Midbrain (tissue), 1 donor: ENCODE measurements at regions not wholly inside any gene's neighbourhood (a gene's known extent, or its start where the extent isn't known, plus 50 kb on each side); places are given as distances from the start of the nearest gene placed in this dataset.

Experiments used
- DNase-seq: peaks from one replicate; lab custom pipeline; 2025; lab: John Stamatoyannopoulos, UW

DNA sequence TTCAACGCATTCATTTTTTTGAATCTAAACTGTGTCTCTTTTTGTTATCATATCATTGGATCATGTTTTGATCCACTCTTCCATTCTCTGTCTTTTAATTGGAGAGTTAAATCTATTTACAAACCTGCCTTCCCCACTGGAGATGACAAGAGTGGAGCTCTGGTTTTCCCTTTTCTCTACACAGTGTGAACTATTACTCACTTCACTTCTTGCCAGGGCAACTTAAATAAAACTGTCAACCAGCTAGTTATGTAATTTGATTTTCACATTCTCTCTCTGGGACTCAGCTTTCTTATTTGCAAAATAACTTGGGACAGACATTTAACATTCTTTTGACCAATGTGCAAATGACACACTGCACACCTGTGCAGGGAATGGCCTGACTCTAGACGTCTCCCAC lies 230.8 kb upstream of the CST7 start:
- no peak for DNase-seq

- no peak for DNase-seq
Observed at GRCh38 chr20:24718696-24719095, 230.4 kb upstream of the CST7 start.

- DNase-seq: no peak
Observed at GRCh38 chr20:24720957-24721356, 228.1 kb upstream of the CST7 start.

DNA sequence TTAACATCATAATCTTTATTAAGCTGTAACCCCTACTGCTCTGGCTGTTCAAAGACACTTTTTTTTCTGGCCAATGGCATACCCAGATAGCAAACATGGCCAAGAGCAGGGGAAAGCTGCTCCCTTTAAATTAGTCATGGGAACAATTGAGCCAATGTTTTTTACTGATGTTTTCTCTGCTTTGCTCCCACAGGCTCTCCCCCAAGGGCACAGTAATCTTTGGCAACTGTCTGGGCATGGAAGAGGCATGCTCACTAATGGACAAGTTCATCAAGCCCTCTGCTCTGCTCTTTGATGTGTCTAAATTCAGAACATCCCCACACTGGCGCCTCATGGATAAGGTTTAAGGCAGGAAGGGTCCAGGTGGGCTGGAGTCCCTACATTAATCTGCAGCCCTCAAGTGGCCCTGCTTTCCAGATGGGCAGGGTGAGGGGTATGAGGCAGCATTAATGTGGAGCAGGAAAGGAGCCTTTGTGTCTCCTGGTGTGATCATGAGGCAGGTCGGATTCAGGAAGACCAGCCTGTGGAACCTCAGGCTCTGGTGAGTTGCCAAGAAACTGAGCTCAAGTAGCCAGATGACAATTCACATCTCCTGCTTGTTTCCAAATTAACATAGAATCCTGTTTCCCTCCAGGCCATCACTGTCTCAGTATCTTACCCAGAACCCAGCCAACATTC lies 227.0 kb upstream of the CST7 start:
- DNase-seq: no peak

- no peak for DNase-seq
Observed at GRCh38 chr20:24722586-24722985, 226.5 kb upstream of the CST7 start.

GRCh38 chr20:24723186-24723585 lies 225.9 kb upstream of the CST7 start:
- DNase-seq: no peak

GRCh38 chr20:24723647-24724352 lies 225.3 kb upstream of the CST7 start:
- no peak for DNase-seq

- no peak for DNase-seq
Observed at GRCh38 chr20:24724982-24725533, 224.0 kb upstream of the CST7 start.

DNA sequence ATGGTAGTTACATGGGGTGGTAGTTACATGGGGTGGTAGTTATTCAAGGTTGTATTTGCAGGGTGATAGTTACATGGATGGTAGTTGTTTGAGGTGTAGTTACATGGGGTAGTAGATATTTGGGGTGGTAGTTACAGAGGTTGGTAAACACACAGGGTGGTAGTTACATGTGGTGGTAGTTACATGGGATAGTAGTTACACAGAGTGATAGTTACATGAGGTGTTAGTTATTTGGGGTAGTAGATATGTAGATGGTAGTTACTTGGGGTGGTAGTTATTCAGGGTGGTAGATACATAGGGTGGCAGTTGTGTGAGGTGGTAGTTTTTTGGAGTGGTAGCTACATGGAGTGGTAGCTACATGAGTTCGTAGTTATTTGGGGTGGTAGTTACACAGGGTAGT lies 221.3 kb upstream of the CST7 start:
- no peak for DNase-seq

DNA sequence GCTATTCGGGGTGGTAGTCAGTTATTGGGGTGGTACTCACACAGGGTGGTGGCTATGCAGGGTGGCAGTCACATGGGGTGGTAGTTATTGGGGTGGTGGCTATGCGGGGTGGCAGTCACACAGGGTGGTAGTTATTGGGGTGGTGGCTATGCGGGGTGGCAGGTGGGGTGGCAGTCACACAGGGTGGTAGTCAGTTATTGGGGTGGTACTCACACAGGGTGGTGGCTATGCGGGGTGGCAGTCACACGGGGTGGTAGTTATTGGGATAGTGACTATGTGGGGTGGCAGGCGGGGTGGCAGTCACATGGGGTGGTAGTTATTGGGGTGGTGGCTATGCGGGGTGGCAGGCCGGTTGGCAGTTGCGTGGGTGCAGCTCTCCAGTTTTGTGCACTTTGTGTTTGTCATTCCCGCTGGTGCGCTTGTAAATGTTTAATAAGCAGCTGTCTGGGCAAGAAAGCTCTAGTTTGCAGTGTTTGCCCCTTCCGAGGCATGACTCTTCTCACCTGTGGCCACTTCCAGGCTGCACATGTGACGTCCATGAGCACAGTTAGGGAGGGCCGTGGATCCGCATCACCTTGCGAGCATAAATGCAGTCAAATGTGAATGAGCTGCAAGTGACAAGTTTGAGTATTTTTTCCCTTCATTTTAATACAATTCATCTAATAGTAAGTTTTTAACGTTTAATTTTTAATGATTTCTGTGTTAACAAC lies 219.0 kb upstream of the CST7 start:
- DNase-seq: no peak

DNA sequence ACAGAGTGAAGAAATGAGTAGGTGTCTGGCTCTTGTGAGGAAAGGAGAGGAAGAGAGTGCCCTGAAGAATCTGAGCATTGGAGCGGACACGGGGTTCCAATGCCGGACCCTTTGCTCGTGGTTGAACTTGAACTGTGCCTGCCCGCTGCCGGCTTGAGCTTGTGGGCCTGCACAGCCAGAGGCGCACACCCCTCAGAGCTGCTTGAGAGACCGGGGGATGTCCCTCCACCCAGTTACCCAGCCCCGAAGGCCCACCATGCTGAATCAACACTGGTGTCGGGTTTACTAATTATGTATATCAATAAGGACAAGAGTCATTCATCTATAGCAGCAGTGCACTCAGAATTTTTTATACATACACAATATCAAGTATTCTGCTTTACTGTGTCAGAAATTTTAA lies 218.3 kb upstream of the CST7 start:
- no peak for DNase-seq

DNA sequence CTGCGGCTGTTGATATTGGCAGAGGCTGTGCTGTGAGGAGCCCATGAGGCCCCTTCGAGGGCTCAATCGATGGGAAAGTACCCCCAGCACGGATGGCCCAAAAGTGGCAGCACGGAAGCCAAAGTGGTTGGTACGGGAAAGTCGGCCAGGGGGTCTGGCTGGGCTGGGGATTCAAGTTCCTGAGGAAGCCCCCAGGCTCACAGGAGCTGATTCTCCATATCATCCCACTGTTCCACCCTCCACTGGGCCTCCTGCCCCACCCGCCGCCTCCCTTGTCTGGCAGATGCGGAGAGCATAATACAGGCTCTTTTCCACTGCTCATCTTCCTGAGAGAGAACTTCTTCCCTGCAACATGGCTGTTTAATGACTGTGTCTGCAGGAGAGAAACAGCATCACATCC lies 217.8 kb upstream of the CST7 start:
- DNase-seq: no peak

DNA sequence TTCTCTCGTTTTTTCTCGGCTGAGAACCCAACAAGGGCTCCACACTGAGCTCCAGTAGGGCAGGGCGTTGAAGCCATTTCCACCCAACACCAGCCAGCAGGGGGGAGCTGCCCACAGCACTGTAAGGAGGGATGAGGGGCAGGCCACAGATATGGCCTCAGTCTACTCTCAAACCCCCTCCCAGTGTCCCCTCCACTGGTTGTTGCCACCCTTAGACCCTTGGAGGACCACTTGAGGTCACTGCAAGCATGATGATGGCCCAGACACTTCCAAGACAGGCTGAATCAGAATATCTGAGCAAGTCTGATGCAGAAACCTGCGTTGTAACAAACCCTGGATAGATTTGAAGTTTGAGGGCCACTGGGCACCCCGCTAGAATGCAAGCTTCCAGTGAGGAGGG lies 217.0 kb upstream of the CST7 start:
- no peak for DNase-seq

DNA sequence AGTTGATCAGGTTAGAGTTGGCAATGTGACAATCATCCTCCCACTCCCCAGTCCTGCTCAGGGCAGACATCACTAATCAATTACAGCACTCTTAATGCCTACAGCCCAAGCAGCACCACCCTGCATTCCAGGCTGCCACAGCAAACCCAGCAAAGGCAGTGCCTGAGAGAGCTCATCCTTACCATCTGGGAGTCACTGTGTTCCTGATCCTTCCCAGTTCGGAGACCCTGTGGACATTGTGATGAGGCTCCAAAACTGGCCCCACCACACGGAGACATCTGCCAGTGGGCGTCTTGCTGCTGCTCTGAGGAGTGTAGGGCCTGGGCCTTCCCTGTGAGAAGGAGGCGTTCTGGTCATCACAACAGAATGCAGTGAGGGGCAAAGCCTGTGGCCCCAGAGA lies 216.5 kb upstream of the CST7 start:
- no peak for DNase-seq

GRCh38 chr20:24733416-24733815 lies 215.7 kb upstream of the CST7 start:
- no peak for DNase-seq

- DNase-seq: no peak
Observed at GRCh38 chr20:24734139-24734538, 214.9 kb upstream of the CST7 start.

GRCh38 chr20:24735263-24735662 lies 213.8 kb upstream of the CST7 start:
- DNase-seq: no peak

- DNase-seq: no peak
Observed at GRCh38 chr20:24736131-24736843, 212.8 kb upstream of the CST7 start.

- no peak for DNase-seq
Observed at GRCh38 chr20:24736844-24737211, 212.2 kb upstream of the CST7 start.

- DNase-seq: no peak
Observed at GRCh38 chr20:24737212-24737850, 211.7 kb upstream of the CST7 start.

DNA sequence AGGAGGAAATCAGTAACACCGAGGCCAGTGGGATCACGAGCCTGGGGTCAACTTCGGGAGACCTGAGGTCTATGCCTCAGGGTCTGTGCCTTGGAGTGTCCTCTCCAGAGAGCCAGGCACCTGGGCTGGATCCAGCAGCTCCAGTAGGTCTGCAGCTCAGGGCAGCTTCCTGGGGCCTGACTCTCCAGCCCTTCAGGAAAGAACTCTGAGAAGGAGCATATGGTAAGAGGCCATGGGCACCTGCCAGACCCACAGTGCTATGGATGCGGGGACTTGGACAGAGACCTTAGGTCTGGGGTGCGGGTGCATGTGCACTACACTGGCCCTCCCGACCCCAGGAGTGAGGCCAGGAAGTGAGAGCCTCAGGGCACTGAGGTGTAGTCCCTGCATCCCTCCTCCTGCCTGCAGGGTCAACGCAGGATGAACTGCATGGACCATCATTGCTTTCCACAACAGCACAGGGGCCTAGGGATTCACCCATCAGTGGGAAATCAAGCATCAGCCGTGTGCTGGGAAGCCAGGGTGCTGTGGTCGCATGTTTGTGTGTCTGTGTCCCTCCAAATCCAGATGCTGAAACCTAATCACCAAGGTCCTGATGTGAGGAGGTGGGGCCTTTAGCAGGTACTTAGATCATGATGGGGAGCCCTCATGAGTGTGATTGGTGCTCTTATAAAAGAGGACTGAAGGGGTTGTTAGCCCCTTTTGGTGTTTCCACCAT lies 210.9 kb upstream of the CST7 start:
- no peak for DNase-seq
